Neural progenitor cell (in vitro differentiated cells): ENCODE measurements at regions not wholly inside any gene's neighbourhood (a gene's known extent, or its start where the extent isn't known, plus 50 kb on each side); places are given as distances from the start of the nearest gene placed in this dataset.

ENCODE experiments used
- DNase-seq: peaks from one replicate; pipeline ENCODE4 v3.0.0-alpha.2; 2016; ENCODE audit warnings: low spot score
- H2AFZ ChIP-seq: fragments of 200-600 bp; sonication (generic); replicated peaks from 2 replicates; pipeline ENCODE4 v1.6.1; 2016; ENCODE audit warnings: antibody characterized with exemption
- H3F3A ChIP-seq: fragments of 200-600 bp; sonication (generic); 2 replicates; pipeline ENCODE4 v1.6.1; 2016; ENCODE audit warnings: antibody characterized with exemption, low read depth
- H3K27ac ChIP-seq: fragments of 200-600 bp; sonication (generic); 2 replicates; pipeline ENCODE4 v1.5.1; 2016; ENCODE audit warnings: mild to moderate bottlenecking
- H3K27me3 ChIP-seq: fragments of 200-600 bp; sonication (generic); 2 replicates; pipeline ENCODE4 v1.6.1; 2016; ENCODE audit warnings: mild to moderate bottlenecking, moderate library complexity
- H3K36me3 ChIP-seq: fragments of 200-600 bp; sonication (generic); 2 replicates; pipeline ENCODE4 v1.5.1; 2016
- H3K4me1 ChIP-seq: fragments of 200-600 bp; sonication (generic); 2 replicates; pipeline ENCODE4 v1.6.1; 2016; ENCODE audit warnings: mixed run types
- H3K4me2 ChIP-seq: fragments of 200-600 bp; sonication (generic); 2 replicates; pipeline ENCODE4 v1.6.1; 2016
- H3K4me3 ChIP-seq: fragments of 200-600 bp; sonication (generic); 2 replicates; pipeline ENCODE4 v1.5.1; 2016
- H3K79me2 ChIP-seq: fragments of 200-600 bp; sonication (generic); 2 replicates; pipeline ENCODE4 v1.6.1; 2016; ENCODE audit warnings: low read depth
- H3K9ac ChIP-seq: fragments of 200-600 bp; sonication (generic); 2 replicates; pipeline ENCODE4 v1.6.1; 2016
- H3K9me3 ChIP-seq: fragments of 200-600 bp; sonication (generic); 2 replicates; pipeline ENCODE4 v1.5.1; 2016; ENCODE audit warnings: low read depth
- H4K20me1 ChIP-seq: fragments of 200-600 bp; sonication (generic); 2 replicates; pipeline ENCODE4 v1.6.1; 2016; ENCODE audit warnings: low read depth
- H3K27ac Mint-ChIP-seq: 3 replicates; pipeline ENCODE4 v1.8.0; 2021; ENCODE audit warnings: mixed read lengths
- H3K27me3 Mint-ChIP-seq: 2 replicates; pipeline ENCODE4 v1.8.0; 2022; ENCODE audit warnings: low read depth, mild to moderate bottlenecking, inconsistent platforms, moderate library complexity, mixed read lengths; ENCODE audit not compliant: insufficient read depth
- H3K36me3 Mint-ChIP-seq: 3 replicates; pipeline ENCODE4 v1.8.0; 2021; ENCODE audit warnings: mixed read lengths
- H3K4me1 Mint-ChIP-seq: 3 replicates; pipeline ENCODE4 v1.8.0; 2021; ENCODE audit warnings: mixed read lengths
- H3K4me3 Mint-ChIP-seq: 3 replicates; pipeline ENCODE4 v1.8.0; 2021; ENCODE audit warnings: mild to moderate bottlenecking, moderate library complexity, mixed read lengths
- H3K9me3 Mint-ChIP-seq: 3 replicates; pipeline ENCODE4 v1.8.0; 2020; ENCODE audit warnings: mixed read lengths
- CTCF ChIP-seq: fragments of 200-600 bp; sonication (generic); IDR thresholded peaks from 2 replicates; pipeline ENCODE4 v1.5.1; 2017; ENCODE audit warnings: antibody characterized with exemption, mild to moderate bottlenecking
- EZH2 ChIP-seq: fragments of 200-600 bp; sonication (generic); IDR thresholded peaks from 2 replicates; pipeline ENCODE4 v1.6.1; 2017; ENCODE audit warnings: antibody characterized with exemption, mild to moderate bottlenecking, moderate library complexity
- EZH2phosphoT487 ChIP-seq: fragments of 200-600 bp; sonication (generic); IDR thresholded peaks from 2 replicates; pipeline ENCODE4 v1.6.1; 2017; ENCODE audit warnings: antibody characterized with exemption

- Histone ChIP-seq H4K20me1 (no peaks in the 10 kb centered on the region), H3K27me3 (no peaks in the 10 kb centered on the region), H2AFZ (no peak overlapping the region), H3K9ac (no peak overlapping the region), H3K79me2 (no peaks in the 10 kb centered on the region), H3K4me3 (no peak overlapping the region), H3K36me3 (no peaks in the 10 kb centered on the region), H3K4me1 (peaks cover 4% of the 10 kb centered on the region), H3K27ac (no peak overlapping the region), H3F3A (no peaks in the 10 kb centered on the region), H3K4me2 (no peak overlapping the region), H3K9me3 (no peaks in the 10 kb centered on the region)
- TF ChIP-seq EZH2: no peak
- no peak for TF ChIP-seq EZH2phosphoT487
- TF ChIP-seq CTCF: no peak
- Mint-ChIP-seq H3K27ac (no peak overlapping the region), H3K36me3 (peaks cover 3% of the 10 kb centered on the region), H3K4me1 (peaks cover 9% of the 10 kb centered on the region), H3K27me3 (peaks cover 11% of the 10 kb centered on the region), H3K9me3 (peaks cover 20% of the 10 kb centered on the region), H3K4me3 (no peak overlapping the region)
- DNase-seq: no peak
Observed at GRCh38 chr14:101347893-101348777, 213.2 kb upstream of the DIO3 start.

DNA sequence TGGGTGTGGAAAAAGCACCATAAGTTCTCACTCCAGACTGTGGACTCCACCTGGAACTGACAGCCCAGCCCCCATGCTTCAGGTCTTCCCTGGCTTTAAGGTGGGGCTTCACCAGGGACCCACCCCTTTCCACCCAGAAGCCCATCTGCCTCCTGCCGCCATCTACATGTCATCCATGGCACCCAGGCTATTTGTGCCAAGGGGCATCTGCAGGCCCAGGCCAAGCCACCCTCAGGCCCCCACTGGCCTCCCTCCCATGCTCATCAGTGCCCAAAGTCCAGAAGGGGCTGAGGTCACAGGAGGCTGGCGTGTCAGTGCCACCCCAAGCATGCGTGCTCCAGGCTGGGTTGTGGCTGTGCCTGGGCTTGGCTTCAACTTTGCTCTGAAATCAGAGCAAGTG is 212.2 kb upstream of the DIO3 start:
- H3K27ac ChIP-seq: no peak overlapping the region
- peaks cover 4% of the 10 kb centered on the region for H3K4me1 ChIP-seq
- H3K79me2 ChIP-seq: no peaks in the 10 kb centered on the region
- TF ChIP-seq EZH2phosphoT487: no peak
- TF ChIP-seq CTCF: no peak
- no peak for TF ChIP-seq EZH2
- H2AFZ ChIP-seq: no peak overlapping the region
- no peak overlapping the region for H3K27ac Mint-ChIP-seq
- no peak overlapping the region for H3K4me3 ChIP-seq
- H3K9ac ChIP-seq: no peak overlapping the region
- H3K4me3 Mint-ChIP-seq: no peak overlapping the region
- no peaks in the 10 kb centered on the region for H4K20me1 ChIP-seq
- no peaks in the 10 kb centered on the region for H3K36me3 ChIP-seq
- no peak overlapping the region for H3K4me2 ChIP-seq
- DNase-seq: no peak
- peaks cover 18% of the 10 kb centered on the region for H3K9me3 Mint-ChIP-seq
- H3K27me3 Mint-ChIP-seq: peaks cover 15% of the 10 kb centered on the region
- no peaks in the 10 kb centered on the region for H3F3A ChIP-seq
- H3K27me3 ChIP-seq: no peaks in the 10 kb centered on the region
- peaks cover 9% of the 10 kb centered on the region for H3K4me1 Mint-ChIP-seq
- H3K36me3 Mint-ChIP-seq: peaks cover 3% of the 10 kb centered on the region
- peaks cover 2% of the 10 kb centered on the region for H3K9me3 ChIP-seq

DNA sequence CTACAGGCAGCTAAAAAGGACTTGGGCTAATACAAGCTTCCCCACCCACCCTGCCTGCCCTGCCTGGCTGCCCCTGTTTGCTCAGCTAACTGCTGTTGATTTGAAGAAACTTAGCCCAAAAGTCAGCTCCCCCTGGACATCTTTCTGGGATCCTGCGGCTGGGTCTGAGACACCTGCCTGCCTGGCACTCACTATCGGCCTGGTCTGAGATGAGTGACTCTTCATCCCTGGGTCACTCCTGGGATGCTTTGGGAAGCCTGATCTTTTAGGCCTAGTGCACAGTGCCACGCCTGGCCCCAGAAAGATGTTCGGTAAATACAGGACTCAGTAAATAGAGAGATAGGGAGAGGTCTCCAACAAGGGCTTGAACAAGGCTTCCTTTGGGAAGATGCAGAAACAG is 211.3 kb upstream of the DIO3 start:
- no peak overlapping the region for H3K4me3 Mint-ChIP-seq
- DNase-seq: no peak
- peaks cover 5% of the 10 kb centered on the region for H3K36me3 Mint-ChIP-seq
- no peaks in the 10 kb centered on the region for H3K79me2 ChIP-seq
- H2AFZ ChIP-seq: no peak overlapping the region
- no peaks in the 10 kb centered on the region for H3K27me3 ChIP-seq
- no peak overlapping the region for H3K27ac ChIP-seq
- no peaks in the 10 kb centered on the region for H3K36me3 ChIP-seq
- H3K4me1 Mint-ChIP-seq: peaks cover 9% of the 10 kb centered on the region
- no peaks in the 10 kb centered on the region for H3F3A ChIP-seq
- H4K20me1 ChIP-seq: no peaks in the 10 kb centered on the region
- H3K9me3 ChIP-seq: peaks cover 7% of the 10 kb centered on the region
- no peak overlapping the region for H3K27ac Mint-ChIP-seq
- no peak overlapping the region for H3K4me2 ChIP-seq
- H3K9me3 Mint-ChIP-seq: peaks cover 18% of the 10 kb centered on the region
- H3K4me1 ChIP-seq: peaks cover 4% of the 10 kb centered on the region
- TF ChIP-seq EZH2phosphoT487: no peak
- TF ChIP-seq CTCF: no peak
- no peak for TF ChIP-seq EZH2
- H3K9ac ChIP-seq: no peak overlapping the region
- peaks cover 17% of the 10 kb centered on the region for H3K27me3 Mint-ChIP-seq
- H3K4me3 ChIP-seq: no peak overlapping the region
